Thoracic aorta (tissue), 2 donors: ENCODE measurements at regions not wholly inside any gene's neighbourhood (a gene's known extent, or its start where the extent isn't known, plus 50 kb on each side); places are given as distances from the start of the nearest gene placed in this dataset.
A peak's percentile ranks its signal among the peaks of the same experiment; 100 is the strongest.
"Not testable (repeated sequence)": the region's sequence is repeated elsewhere in the genome, so short reads cannot be mapped to it uniquely, and the experiment has no call there.

ENCODE experiments used
- ATAC-seq: fragments of 150-250 bp; one replicate; pipeline ENCODE4 v1.8.0; 2017; ENCODE audit warnings: low read depth; ENCODE audit not compliant: insufficient number of reproducible peaks, low FRiP score
- DNase-seq: peaks from one replicate; pipeline ENCODE4 v3.0.0-alpha.2; 2020; ENCODE audit warnings: low spot score
- H3K27ac ChIP-seq, 2 donors: fragments of 200-600 bp; sonication (generic); 1 replicate in 1 of 2; 2 replicates in 1 of 2; pipeline ENCODE4 v1.5.1; 2016; ENCODE audit warnings: mild to moderate bottlenecking in 2 of 2, moderate library complexity in 2 of 2
- H3K27me3 ChIP-seq: fragments of 200-600 bp; sonication (generic); replicated peaks from 2 replicates; pipeline ENCODE4 v1.6.0; 2016; ENCODE audit warnings: mild to moderate bottlenecking; ENCODE audit not compliant: insufficient read depth
- H3K36me3 ChIP-seq: fragments of 200-600 bp; sonication (generic); one replicate; pipeline ENCODE4 v1.5.1; 2016
- H3K4me1 ChIP-seq, 2 donors: fragments of 200-600 bp; sonication (generic); 1 replicate in 1 of 2; 2 replicates in 1 of 2; pipeline versions ENCODE4 v1.5.1 to v1.6.0; 2016; ENCODE audit warnings: low read depth in 2 of 2, mild to moderate bottlenecking in 1 of 2; ENCODE audit not compliant: control insufficient read depth in 1 of 2
- H3K4me3 ChIP-seq: fragments of 200-600 bp; sonication (generic); 2 replicates; pipeline ENCODE4 v1.5.1; 2016; ENCODE audit warnings: mild to moderate bottlenecking
- H3K9me3 ChIP-seq: fragments of 200-600 bp; sonication (generic); 2 replicates; pipeline ENCODE4 v1.5.1; 2016
- CTCF ChIP-seq: fragments of 200-600 bp; sonication (generic); IDR thresholded peaks from one replicate; pipeline ENCODE4 v1.5.1; 2019; ENCODE audit warnings: antibody characterized with exemption

GRCh38 chr4:52157071-52157470 lies 106.0 kb downstream of the SPATA18 start:
- H3K4me1 ChIP-seq, H3K36me3 ChIP-seq, DNase-seq, H3K27me3 ChIP-seq, H3K9me3 ChIP-seq, H3K4me3 ChIP-seq, H3K27ac ChIP-seq, ATAC-seq: not testable (repeated sequence)

DNA sequence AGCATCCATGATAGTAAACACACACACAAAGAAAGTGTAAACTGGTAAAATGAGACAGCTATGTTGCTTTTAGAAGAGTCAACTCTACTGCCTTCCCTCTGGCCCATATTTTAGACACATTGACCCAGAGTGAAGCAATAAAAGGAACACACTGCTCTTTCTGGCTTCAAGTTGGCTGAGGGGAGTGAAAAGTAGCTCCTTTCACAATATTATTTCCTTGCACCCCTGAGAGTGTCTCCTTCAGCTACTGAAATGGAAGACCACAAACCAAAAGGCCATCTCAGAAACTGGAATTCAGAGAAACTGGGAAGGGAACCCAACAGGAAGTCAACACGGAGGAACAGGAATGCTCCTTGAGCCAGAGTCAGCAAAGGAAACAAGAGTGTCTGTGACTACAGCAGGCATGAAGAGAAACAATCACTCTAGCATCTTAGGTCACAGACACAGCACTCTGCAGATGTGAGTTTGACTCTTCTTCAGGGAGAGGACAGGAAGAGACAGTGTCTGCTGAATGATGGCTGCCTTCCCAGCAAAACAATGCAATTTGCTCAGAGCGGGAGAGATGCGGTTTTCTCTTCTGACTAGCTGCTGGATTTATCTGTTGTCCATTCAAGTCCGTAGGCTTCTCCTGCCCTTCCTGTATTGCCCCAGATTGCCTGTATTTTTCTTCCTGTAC lies 106.7 kb downstream of the SPATA18 start:
- Histone ChIP-seq H3K9me3 (no peaks in the 10 kb centered on the region), H3K27me3 (no peaks in the 10 kb centered on the region), H3K4me3 (no peak overlapping the region), H3K36me3 (no peaks in the 10 kb centered on the region), H3K27ac (no peak overlapping the region), H3K4me1 (no peaks in the 10 kb centered on the region)
- ATAC-seq, result peak; percentile 43
- no peak for DNase-seq
- TF ChIP-seq CTCF, result no peak

- no peak for DNase-seq
- Histone ChIP-seq H3K9me3 (no peaks in the 10 kb centered on the region), H3K27ac (no peak overlapping the region), H3K36me3 (no peaks in the 10 kb centered on the region), H3K4me3 (no peak overlapping the region), H3K4me1 (no peaks in the 10 kb centered on the region), H3K27me3 (no peaks in the 10 kb centered on the region)
- no peak for ATAC-seq
- no peak for TF ChIP-seq CTCF
These were observed 109.8 kb downstream of the SPATA18 start for GRCh38 chr4:52160859-52161258.

DNA sequence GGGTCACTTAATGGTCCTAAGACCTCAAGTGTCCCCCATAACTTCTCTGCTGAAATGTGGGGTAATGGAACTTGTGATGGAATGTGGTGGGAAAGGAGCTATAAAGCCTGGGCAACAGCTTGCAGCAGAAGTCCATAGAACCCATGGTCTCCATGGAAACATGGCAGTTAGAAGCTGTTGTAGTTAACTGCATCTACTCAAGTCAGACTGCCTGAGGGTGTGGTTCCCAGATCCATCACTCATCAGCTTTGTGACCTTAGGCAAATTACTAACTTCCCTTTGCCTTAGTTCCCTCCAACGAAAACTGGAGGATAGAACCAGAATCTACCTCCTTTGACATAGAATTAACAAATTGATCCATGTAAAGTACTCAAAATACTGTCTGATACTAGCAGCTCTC lies 113.0 kb downstream of the SPATA18 start:
- Histone ChIP-seq H3K36me3 (no peaks in the 10 kb centered on the region), H3K27me3 (no peaks in the 10 kb centered on the region), H3K27ac (no peak overlapping the region), H3K4me3 (no peak overlapping the region), H3K9me3 (no peaks in the 10 kb centered on the region), H3K4me1 (no peaks in the 10 kb centered on the region)
- no peak for ATAC-seq
- DNase-seq, result no peak
- no peak for TF ChIP-seq CTCF

- ATAC-seq, result no peak
- TF ChIP-seq CTCF, result no peak
- H3K27me3 ChIP-seq, result no peaks in the 10 kb centered on the region
These were observed 121.1 kb downstream of the SPATA18 start for GRCh38 chr4:52172166-52172565.

DNA sequence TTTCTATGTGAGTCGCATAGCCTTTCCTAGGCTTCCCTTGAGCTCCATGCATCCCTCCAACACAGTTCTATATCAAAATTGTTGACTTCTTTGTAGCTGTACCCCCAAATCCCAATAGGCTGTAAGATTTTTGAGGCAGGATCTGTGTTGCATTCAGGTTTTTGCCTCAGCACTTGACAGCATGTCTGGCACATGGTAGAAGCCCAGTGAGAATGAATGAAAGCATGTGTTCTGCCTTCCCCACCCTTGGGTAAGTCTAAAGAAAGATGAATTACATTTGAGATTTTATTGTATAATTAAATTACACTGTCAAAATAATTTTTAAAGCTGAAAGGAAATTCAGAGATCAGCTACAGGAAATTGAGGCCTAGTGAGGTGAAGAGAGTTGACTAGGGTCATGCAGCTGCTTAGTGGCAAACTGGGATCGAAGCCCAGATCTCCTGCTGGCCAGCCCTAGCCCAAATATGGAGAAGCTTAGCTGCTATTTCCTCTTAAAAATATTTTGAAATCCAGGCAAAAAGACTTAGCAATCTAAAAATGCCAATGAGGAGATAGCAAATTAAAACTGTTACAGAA lies 122.5 kb downstream of the SPATA18 start:
- no peak for TF ChIP-seq CTCF
- Histone ChIP-seq H3K27ac (peak overlapping the region; percentile 15 to 59), H3K4me1 (peaks cover 4 to 15% of the 10 kb centered on the region in 2 donors), H3K4me3 (no peak overlapping the region), H3K27me3 (no peaks in the 10 kb centered on the region), H3K36me3 (no peaks in the 10 kb centered on the region), H3K9me3 (no peaks in the 10 kb centered on the region)
- peak; percentile 60 for ATAC-seq
- no peak for DNase-seq

More at GRCh38 chr4:52172166-52172565, 121.1 kb downstream of the SPATA18 start:
- Histone ChIP-seq H3K36me3 (no peaks in the 10 kb centered on the region), H3K27ac (no peak overlapping the region), H3K4me3 (no peak overlapping the region), H3K4me1 (peaks cover 4 to 15% of the 10 kb centered on the region in 2 donors), H3K9me3 (no peaks in the 10 kb centered on the region)
- no peak for DNase-seq
